ENCODE measurements at regions not wholly inside any gene's neighbourhood (a gene's known extent, or its start where the extent isn't known, plus 50 kb on each side); places are given as distances from the start of the nearest gene placed in this dataset.
"Not testable (repeated sequence)": the region's sequence is repeated elsewhere in the genome, so short reads cannot be mapped to it uniquely, and the experiment has no call there.

- DNase-seq (ENCODE audit: low spot score); H3K4me3 ChIP-seq (replicated peaks in 1 of 3; ENCODE audit: insufficient read depth in 1 of 3, low read depth in 2 of 3, low read length in 3 of 3); FAIRE-seq; H4K20me1 ChIP-seq (ENCODE audit: insufficient read depth, low read length); H3K4me2 ChIP-seq (ENCODE audit: low read depth, low read length); H3K79me2 ChIP-seq (ENCODE audit: insufficient read depth, low read length); CTCF ChIA-PET (ENCODE audit: low intra/inter-chr PET ratio, low total read pairs); H2AFZ ChIP-seq (ENCODE audit: low read length); BruUV-seq (replicated peaks); H3K36me3 ChIP-seq (replicated peaks in 1 of 2; ENCODE audit: control insufficient read depth in 1 of 2, insufficient read depth in 2 of 2, low read length in 2 of 2); H3K27ac ChIP-seq (ENCODE audit: extremely low read length, insufficient read depth, low read length); H3K9me3 ChIP-seq (ENCODE audit: low read length); POLR2A ChIA-PET; in situ Hi-C loops (cut with HindIII; ENCODE audit: extremely low pct_ligation_motif_present, low pct_unique_long_range_greater_than_20kb); H3K4me1 ChIP-seq (ENCODE audit: insufficient read depth, low read length); intact Hi-C loops (cut with micrococcal nuclease; ENCODE audit: unreplicated experiment); H3K9ac ChIP-seq (ENCODE audit: insufficient read depth, low read depth, low read length); ATAC-seq; H3K27me3 ChIP-seq (ENCODE audit: control insufficient read depth in 1 of 2, insufficient read depth in 2 of 2, low read length in 2 of 2): not testable (repeated sequence)
- 67% methylated on average over 18 of the region's 40 CpGs for WGBS (ENCODE audit: low lambda C conversion rate)
Observed at GRCh38 chr13:70511861-70512417, 403.7 kb upstream of the KLHL1 start.

- no peak for DNase-seq (ENCODE audit: low spot score)
- H3K36me3 ChIP-seq (replicated peaks in 1 of 2; ENCODE audit: control insufficient read depth in 1 of 2, insufficient read depth in 2 of 2, low read length in 2 of 2) = no peaks in the 10 kb centered on the region
- no peak for TF ChIP-seq RFX5 (IDR thresholded peaks at IDR 0.05; ENCODE audit: low read depth, low read length)
- peak; percentile 46 for TF ChIP-seq CEBPB (IDR thresholded peaks at IDR 0.05; ENCODE audit: borderline replicate concordance, low read depth, low read length)
- BruUV-seq (replicated peaks) = no TSS peak
- in situ Hi-C loops (cut with HindIII; ENCODE audit: extremely low pct_ligation_motif_present, low pct_unique_long_range_greater_than_20kb) (no loop called here), intact Hi-C loops (cut with micrococcal nuclease; ENCODE audit: unreplicated experiment) (no loop called here)
- no peak for ATAC-seq
- H3K4me1 ChIP-seq (ENCODE audit: insufficient read depth, low read length) = no peaks in the 10 kb centered on the region
- H3K27me3 ChIP-seq (ENCODE audit: control insufficient read depth in 1 of 2, insufficient read depth in 2 of 2, low read length in 2 of 2) = no peaks in the 10 kb centered on the region
- no peak overlapping the region for H3K9ac ChIP-seq (ENCODE audit: insufficient read depth, low read depth, low read length)
- no peak overlapping the region for H3K4me2 ChIP-seq (ENCODE audit: low read depth, low read length)
- H3K79me2 ChIP-seq (ENCODE audit: insufficient read depth, low read length) = no peaks in the 10 kb centered on the region
- CTCF ChIA-PET (ENCODE audit: low intra/inter-chr PET ratio, low total read pairs) = no interaction called here
- H4K20me1 ChIP-seq (ENCODE audit: insufficient read depth, low read length) = no peaks in the 10 kb centered on the region
- FAIRE-seq = no peak
- POLR2A ChIA-PET = no interaction called here
- H3K9me3 ChIP-seq (ENCODE audit: low read length) = no peaks in the 10 kb centered on the region
- H3K27ac ChIP-seq (ENCODE audit: extremely low read length, insufficient read depth, low read length) = no peak overlapping the region
- H2AFZ ChIP-seq (ENCODE audit: low read length) = no peak overlapping the region
- WGBS (ENCODE audit: low lambda C conversion rate) = 1% methylated on average over 4 of the region's 4 CpGs
- H3K4me3 ChIP-seq (replicated peaks in 1 of 3; ENCODE audit: insufficient read depth in 1 of 3, low read depth in 2 of 3, low read length in 3 of 3) = no peak overlapping the region
Observed at GRCh38 chr13:70505809-70506208, 397.6 kb upstream of the KLHL1 start.

- DNase-seq (ENCODE audit: low spot score) (no peak), ATAC-seq (no peak), FAIRE-seq (no peak)
- no peak overlapping the region for H2AFZ ChIP-seq (ENCODE audit: low read length)
- H3K9ac ChIP-seq (ENCODE audit: insufficient read depth, low read depth, low read length) = no peak overlapping the region
- no TSS peak for BruUV-seq (replicated peaks)
- no peaks in the 10 kb centered on the region for H3K27me3 ChIP-seq (ENCODE audit: control insufficient read depth in 1 of 2, insufficient read depth in 2 of 2, low read length in 2 of 2)
- no peaks in the 10 kb centered on the region for H3K36me3 ChIP-seq (replicated peaks in 1 of 2; ENCODE audit: control insufficient read depth in 1 of 2, insufficient read depth in 2 of 2, low read length in 2 of 2)
- H3K4me1 ChIP-seq (ENCODE audit: insufficient read depth, low read length) = no peaks in the 10 kb centered on the region
- CTCF ChIA-PET (ENCODE audit: low intra/inter-chr PET ratio, low total read pairs) = no interaction called here
- H3K27ac ChIP-seq (ENCODE audit: extremely low read length, insufficient read depth, low read length) = no peak overlapping the region
- 0% methylated on average over 1 of the region's 1 CpG for WGBS (ENCODE audit: low lambda C conversion rate)
- H3K4me3 ChIP-seq (replicated peaks in 1 of 3; ENCODE audit: insufficient read depth in 1 of 3, low read depth in 2 of 3, low read length in 3 of 3) = no peak overlapping the region
- POLR2A ChIA-PET = no interaction called here
- H3K4me2 ChIP-seq (ENCODE audit: low read depth, low read length) = no peak overlapping the region
- H4K20me1 ChIP-seq (ENCODE audit: insufficient read depth, low read length) = no peaks in the 10 kb centered on the region
- intact Hi-C loops (cut with micrococcal nuclease; ENCODE audit: unreplicated experiment) (no loop called here), in situ Hi-C loops (cut with HindIII; ENCODE audit: extremely low pct_ligation_motif_present, low pct_unique_long_range_greater_than_20kb) (no loop called here)
- H3K9me3 ChIP-seq (ENCODE audit: low read length) = no peaks in the 10 kb centered on the region
- no peaks in the 10 kb centered on the region for H3K79me2 ChIP-seq (ENCODE audit: insufficient read depth, low read length)
- TF ChIP-seq ZNF414 (CRISPR knock-in tag; IDR thresholded peaks at IDR 0.05) (no peak), ZNF672 (CRISPR knock-in tag; IDR thresholded peaks at IDR 0.05) (no peak), ZFP36L2 (CRISPR knock-in tag; IDR thresholded peaks at IDR 0.05) (no peak), ZNF512B (CRISPR knock-in tag; IDR thresholded peaks at IDR 0.05; ENCODE audit: borderline replicate concordance) (no peak), TARDBP (CRISPR knock-in tag; IDR thresholded peaks at IDR 0.05) (no peak), SIX4 (CRISPR knock-in tag; IDR thresholded peaks at IDR 0.05) (no peak), ZSCAN31 (CRISPR knock-in tag; IDR thresholded peaks at IDR 0.05; ENCODE audit: low read depth) (no peak)
Observed at GRCh38 chr13:70502944-70503343, 394.7 kb upstream of the KLHL1 start.
